SIG-M5 treated with dmso at 0.1 percent for 504 hours (cell line): ENCODE measurements at regions not wholly inside any gene's neighbourhood (a gene's known extent, or its start where the extent isn't known, plus 50 kb on each side); places are given as distances from the start of the nearest gene placed in this dataset.

ENCODE experiments used
- DNase-seq: peaks from one replicate; lab custom pipeline; 2025; ENCODE audit not compliant: unreplicated experiment; lab: John Stamatoyannopoulos, UW

DNA sequence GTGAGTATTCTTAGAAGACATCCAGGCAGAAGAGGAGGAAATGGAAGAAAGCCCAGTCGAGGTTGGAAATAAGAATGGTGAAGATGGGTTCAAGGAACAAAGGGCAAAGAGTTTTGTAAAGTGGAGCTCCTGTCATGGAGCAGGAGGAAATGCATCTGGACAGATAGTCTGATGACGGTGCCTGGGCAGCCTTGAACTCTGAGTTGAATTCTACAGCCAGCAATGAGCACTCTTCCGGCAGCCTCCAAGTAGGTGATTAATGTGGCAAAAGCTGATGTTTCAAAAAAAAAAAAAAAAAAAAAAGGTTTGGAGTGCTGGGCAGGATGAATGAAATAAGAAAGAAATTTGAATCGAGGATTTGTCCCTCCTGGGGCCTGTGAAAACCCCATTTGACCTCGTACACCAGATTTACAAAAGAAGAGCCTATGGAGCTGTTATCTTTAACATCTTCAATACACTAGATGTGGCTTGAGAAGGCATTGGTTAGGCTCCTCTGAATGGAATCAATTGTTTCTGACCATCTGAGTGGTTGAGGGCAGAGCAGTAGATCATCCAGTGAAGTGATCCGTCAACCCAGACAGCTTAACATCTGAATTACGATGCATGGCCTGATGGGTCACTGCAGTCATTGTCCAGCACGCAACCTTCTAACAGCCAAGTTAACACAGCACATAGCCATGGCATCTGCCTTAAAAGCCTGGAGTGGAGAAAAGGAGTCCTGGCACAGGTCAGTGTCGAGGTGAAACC lies 449.7 kb downstream of the TXNL1 start:
- no peak for DNase-seq

GRCh38 chr18:56186319-56186718 lies 452.1 kb downstream of the TXNL1 start:
- DNase-seq = no peak

DNA sequence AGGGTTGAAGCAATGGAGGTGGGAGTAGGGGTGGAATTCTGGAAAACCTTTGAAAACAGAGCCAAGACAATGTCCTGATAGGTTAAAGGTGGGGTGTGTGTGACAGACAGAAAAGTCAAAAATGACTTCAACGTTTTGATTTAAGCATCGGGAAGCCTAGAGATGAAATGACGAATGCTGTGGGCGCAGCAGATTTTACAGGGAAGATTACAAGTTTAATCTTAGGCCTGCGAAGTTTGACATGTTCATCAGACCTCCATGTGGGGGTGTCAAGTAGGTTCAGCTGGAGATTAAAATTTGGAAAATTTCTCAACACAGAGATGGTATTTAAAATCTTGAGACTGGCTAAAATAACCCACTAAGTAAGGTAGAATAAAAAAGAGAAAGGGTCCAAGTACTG lies 453.3 kb downstream of the TXNL1 start:
- no peak for DNase-seq

GRCh38 chr18:56176751-56177150 lies 461.6 kb downstream of the TXNL1 start:
- DNase-seq = no peak

GRCh38 chr18:56175330-56176001 lies 462.9 kb downstream of the TXNL1 start:
- DNase-seq = no peak

DNA sequence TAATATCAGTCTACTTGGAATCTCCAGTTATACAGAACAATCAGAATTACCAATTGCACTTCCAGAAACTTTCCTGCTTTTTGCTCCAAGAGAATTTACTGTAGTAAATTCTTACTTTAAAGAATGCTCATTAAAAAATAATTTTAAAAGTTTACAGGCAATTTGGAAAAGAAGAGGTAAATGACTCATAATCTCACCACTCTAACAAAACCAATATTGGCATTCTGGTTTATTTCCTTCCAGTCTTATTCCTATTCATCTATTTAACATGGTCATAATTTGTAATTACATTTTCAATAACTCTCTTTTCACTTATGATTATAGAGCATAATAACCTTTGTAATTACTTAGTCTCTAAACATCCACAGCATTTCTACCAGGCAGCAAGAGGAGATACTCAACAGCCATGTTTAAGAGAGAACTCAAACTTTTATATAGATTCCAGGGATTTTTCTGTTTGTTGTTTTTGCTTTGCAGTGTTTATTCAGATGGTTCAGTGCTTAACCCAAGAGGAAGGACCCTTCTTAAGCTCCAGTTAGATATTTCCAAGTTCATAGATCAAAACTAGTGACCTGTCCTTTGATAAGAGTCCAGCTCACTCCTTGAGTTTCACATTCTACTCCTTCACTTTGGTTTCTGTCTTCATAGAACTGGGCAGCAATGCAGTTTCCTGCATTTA lies 464.7 kb downstream of the TXNL1 start:
- no peak for DNase-seq

DNA sequence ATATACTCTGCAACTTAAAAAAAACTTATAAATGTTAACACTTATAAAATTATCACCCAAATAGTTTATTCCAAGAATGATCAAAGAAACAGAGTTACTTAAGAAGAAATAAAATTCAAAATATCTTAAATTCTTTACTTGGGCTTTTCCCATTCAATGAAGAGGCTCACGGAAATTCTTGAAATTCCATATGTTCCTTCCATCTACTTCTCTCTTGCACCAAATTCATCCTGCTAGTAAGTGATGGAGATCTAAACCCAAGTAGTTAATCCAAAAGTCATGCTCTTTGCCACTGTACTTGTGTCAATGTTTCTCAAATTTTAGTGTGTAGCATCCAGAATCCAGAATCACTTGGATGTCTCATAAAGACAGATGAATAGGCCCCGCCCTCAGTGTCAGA lies 465.9 kb downstream of the TXNL1 start:
- DNase-seq = no peak

- no peak for DNase-seq
These were observed 466.5 kb downstream of the TXNL1 start for GRCh38 chr18:56171848-56172247.

GRCh38 chr18:56168049-56168781 lies 470.2 kb downstream of the TXNL1 start:
- DNase-seq = no peak

DNA sequence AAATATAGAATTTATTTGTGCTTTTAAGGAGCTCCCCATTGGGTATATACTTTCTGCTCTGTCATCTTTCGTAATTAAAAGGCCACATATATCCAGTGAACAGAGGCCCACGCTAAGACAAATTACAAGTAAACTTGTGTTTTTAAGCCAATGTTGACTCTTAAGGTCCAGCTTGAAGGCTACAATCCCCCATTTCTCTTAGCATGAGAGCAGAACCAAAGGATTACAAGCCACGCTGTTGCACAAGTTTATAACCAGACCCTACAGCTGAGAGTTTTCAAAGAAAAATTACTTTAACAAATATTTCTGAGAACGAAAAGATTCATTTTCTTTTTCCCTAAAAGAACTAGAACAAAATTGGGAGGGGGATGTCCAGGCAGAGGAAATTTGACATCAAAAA lies 471.0 kb downstream of the TXNL1 start:
- no peak for DNase-seq

GRCh38 chr18:56166914-56167313 lies 471.5 kb downstream of the TXNL1 start:
- DNase-seq = no peak

GRCh38 chr18:56165601-56166355 lies 472.6 kb downstream of the TXNL1 start:
- no peak for DNase-seq

DNA sequence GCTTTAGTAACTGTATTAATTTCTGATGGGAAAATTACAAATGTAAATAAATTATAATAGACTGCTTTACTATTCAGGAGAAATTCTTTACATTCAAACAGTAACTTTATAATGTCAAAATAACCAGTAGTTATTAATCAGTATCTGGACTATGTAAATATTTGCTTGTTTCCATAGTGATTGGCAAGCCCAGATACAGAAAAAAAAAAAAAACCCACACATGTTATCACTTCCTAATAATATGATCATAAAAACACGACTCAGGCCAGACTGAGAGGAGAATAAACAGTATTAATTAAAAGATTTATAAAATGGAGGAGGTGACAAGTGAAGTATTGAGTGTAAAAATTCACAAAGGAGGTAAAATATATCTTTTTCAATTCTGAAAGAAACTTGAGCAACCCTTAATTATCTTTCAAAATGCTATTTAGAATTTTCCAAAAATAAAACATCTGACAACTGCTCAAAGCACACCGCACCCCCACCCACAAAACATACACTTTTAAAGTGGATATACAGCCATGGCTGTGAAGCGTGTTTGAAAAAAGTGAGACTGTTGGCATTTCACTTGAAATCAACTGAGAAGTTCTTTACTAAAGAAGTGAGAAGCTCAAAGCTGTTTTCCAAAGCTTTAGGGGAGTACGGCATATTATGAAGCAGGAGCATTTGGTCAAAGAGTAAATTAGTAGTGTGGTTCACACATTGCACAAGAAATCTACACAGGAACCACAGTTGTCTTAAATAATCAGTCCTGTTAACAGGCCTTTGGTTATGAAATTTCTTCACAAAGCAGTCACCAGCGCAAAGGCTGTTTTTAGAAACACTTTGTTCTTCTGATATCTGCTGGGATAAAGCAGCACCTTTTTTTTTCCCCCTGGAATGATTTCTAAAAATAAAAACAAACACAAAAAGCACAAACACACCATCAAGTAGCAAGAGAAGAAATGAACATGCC lies 475.8 kb downstream of the TXNL1 start:
- DNase-seq = peak; percentile 41

GRCh38 chr18:56161566-56162260 lies 476.7 kb downstream of the TXNL1 start:
- no peak for DNase-seq

GRCh38 chr18:56158676-56159075 lies 479.7 kb downstream of the TXNL1 start:
- no peak for DNase-seq

GRCh38 chr18:56157541-56157940 lies 480.9 kb downstream of the TXNL1 start:
- DNase-seq = no peak

GRCh38 chr18:56152551-56153310 lies 485.7 kb downstream of the TXNL1 start:
- no peak for DNase-seq

- DNase-seq = no peak
These were observed 490.0 kb downstream of the TXNL1 start for GRCh38 chr18:56148373-56148772.
